HG03571 (cell line): ENCODE measurements at regions not wholly inside any gene's neighbourhood (a gene's known extent, or its start where the extent isn't known, plus 50 kb on each side); places are given as distances from the start of the nearest gene placed in this dataset.

Experiments
- ATAC-seq: cut with Tn5 transposase; IDR thresholded peaks from one replicate; pipeline ENCODE4 v1.9.1; 2021; ENCODE audit not compliant: unreplicated experiment

- ATAC-seq: no peak
Measured at GRCh38 chr18:30106356-30106755, 936.2 kb downstream of the DSC3 start.

DNA sequence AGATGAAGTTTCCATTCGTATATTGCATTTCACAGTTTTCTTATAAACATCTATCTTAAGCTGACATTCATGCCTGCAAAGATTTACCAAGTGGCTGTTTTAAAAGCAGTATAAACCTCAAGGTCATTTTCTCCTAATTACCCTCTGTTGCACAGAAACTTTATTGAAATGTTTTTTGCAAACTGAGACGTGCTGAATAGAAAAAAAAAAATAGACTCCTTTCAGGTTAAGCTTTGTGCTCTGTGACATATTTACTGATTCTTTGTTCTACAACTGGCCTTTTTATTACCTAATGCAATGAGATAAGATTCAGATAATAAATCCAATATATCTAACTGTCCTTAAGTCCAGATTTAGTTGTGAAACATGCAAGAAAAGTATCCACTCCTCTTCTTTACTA is 938.7 kb downstream of the DSC3 start:
- no peak for ATAC-seq

- no peak for ATAC-seq
Measured at GRCh38 chr18:30096796-30097195, 945.7 kb downstream of the DSC3 start.

- no peak for ATAC-seq
Measured at GRCh38 chr18:30094556-30094955, 948.0 kb downstream of the DSC3 start.

DNA sequence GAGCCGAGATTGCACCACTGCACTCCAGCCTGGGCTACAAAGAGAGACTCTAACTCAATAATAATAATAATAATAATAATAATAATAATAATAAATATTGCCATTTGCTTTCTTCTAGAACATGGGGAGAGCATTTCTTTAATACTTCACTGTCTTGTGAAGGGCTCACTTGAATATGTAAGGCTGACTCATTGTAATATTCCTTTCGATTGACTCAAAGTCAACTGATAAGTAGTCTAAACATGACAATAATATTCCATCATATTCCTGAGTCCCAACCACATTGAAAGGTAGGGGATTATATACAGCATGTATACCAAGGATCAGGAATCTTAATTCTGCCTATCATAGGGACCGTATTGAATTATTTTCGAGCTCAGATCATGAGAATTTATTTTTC is 949.2 kb downstream of the DSC3 start:
- no peak for ATAC-seq

- ATAC-seq: no peak
Measured at GRCh38 chr18:30088238-30089015, 954.1 kb downstream of the DSC3 start.

GRCh38 chr18:30086351-30086750 is 956.2 kb downstream of the DSC3 start:
- ATAC-seq: no peak

DNA sequence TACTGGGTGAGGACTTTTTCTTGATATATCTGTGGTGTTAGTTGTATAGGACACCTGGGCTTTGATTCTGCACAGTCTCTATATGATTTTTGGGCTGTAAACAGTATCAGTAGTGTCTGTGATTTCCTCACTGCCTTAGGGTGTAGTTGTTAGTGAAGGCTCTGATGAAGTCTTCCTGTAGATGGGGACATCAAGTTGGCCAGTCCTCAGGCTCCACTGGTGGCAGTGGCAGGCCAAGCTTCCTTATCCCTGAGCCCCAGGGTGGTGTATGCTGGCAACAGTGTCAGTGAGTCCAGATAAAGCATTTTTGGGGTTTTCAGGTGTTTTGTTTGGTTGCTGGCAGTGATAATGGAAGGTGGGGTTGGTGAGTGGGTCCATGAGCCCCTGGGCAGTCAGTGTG is 961.4 kb downstream of the DSC3 start:
- ATAC-seq: no peak

DNA sequence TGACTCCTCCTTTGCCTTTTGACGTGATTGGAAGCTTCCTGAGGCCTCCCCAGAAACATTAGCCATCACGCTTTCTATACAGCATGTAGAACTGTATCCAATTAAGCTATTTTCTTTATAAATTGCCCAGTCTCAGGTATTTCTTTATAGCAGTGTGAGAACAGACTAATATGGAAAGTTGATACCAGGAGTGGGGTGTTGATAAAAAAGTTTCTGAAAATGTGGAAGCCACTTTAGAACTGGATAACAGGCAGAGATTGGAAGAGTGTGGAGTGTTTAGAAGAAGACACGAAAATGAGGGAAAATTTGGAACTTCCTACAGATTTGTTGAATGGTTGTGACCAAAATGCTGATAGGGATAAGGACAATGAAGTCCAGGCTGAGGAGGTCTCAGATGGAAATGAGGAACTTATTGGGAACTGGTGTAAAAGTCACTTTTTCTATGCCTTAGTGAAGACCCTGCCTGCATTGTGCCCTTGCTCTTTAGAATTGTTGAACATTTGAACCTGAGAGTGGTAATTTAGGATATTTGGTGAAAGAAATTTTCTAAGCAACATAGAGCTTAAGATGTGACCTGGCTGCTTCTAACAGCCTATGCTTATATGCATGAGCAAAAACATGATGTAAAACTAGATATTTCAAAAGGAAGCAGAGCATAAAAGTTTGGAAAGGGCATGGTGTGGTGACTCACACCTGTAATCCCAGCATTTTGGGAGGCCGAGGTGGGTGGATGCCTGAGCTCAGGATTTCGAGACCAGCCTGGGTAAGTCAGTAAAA is 969.7 kb downstream of the DSC3 start:
- ATAC-seq: no peak

GRCh38 chr18:30066288-30066687 is 976.3 kb downstream of the DSC3 start:
- no peak for ATAC-seq

DNA sequence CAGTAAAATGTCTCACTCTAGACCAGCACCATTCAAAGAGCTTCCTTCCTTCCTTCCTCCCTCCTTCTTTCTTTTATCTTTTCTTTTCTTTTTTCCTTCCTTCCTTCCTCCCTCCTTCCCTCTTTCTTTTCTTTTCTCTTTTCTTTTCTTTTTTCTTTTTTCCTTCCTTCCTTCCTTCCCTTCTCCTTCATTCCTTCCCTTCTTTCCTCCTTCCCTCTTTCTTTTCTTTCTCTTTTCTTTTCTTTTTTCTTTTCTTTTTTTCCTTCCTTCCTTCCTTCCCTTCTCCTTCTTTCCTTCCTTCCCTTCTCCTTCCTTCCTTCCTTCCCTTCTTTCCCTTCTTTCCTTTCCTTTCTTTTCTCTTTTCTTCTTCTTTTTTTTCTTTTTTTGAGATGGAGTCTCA is 985.1 kb downstream of the DSC3 start:
- no peak for ATAC-seq

DNA sequence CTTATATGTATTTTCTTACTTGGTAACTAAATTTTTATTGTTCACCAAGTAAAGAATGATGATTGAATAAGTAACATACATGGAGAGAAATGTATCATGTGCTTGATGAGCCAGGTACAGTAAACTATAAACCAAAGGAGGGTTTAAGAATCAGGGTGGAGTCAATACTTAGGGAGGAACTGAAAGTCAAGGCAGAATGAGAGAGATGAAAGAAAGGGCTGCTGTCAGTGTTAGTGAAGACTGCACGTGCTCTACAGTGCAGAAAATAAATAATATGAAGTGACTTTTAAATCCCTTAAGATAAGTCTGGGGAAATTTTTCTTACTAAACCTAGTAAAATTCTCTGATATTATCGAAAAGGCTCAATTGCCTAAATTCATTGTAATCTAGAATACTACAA is 986.0 kb downstream of the DSC3 start:
- no peak for ATAC-seq

GRCh38 chr18:30044496-30044895 is 998.0 kb downstream of the DSC3 start:
- no peak for ATAC-seq

DNA sequence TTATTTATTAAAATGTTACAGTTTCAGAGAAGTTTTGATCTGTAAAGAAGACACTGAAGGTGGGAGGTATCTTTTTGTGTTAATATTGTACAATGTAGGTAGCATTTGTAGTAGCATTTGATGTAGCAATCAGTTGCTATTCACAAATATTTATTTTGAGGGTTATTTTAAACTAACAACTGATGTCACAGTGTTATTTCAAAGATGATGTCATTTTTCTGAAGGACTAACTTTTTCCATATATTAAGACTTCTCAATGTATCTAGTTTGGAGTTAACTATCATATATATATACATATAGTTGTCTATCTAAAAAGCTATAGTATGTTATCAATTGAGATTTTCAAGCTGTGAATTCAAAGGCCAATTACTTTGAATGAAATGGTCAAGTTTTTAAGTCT is 1003.3 kb downstream of the DSC3 start:
- no peak for ATAC-seq

- no peak for ATAC-seq
Measured at GRCh38 chr18:30034818-30035217, 1007.7 kb downstream of the DSC3 start.

DNA sequence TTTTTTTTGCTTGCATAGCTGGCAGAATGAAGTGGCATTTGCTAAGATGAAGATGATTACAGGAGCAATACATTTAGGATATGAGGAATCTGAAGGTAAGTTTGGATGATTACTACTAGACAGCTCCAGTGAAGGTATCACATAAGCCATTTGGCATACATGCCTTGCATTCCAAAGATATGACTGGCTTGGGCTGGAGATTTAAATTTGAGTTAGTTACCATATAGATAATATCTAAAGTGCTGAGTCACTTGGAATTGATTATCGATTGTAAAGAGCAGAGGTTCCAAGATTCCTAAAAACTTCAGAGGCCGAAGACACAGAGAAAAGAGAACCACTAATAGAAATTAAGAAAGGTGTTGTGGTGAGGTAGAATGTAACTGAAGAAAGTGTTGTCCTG is 1026.4 kb downstream of the DSC3 start:
- ATAC-seq: no peak

- ATAC-seq: no peak
Measured at GRCh38 chr18:30004965-30005364, 1037.6 kb downstream of the DSC3 start.

- ATAC-seq: no peak
Measured at GRCh38 chr18:29982218-29982617, 1060.3 kb downstream of the DSC3 start.

DNA sequence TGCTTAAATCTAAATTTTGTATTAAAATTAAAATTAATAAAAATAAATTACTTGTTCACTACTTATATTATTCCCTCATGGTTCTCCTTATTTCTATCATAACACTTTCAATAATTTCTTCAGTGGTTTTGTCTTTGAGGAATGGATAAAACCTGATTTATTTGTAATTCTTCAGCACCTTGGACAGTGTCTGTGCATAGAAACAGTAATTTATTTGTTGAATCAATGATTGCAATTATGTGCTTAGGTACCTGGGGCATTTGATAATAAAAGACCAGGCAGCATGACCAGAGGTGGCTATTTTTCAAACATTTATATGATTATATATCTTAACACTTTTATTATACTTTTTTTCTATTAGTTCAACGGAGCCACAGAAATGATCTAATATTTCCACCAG is 1062.7 kb downstream of the DSC3 start:
- no peak for ATAC-seq

GRCh38 chr18:29969876-29970275 is 1072.7 kb downstream of the DSC3 start:
- ATAC-seq: no peak

GRCh38 chr18:29962579-29962978 is 1080.0 kb downstream of the DSC3 start:
- ATAC-seq: no peak

GRCh38 chr18:29960539-29960938 is 1082.0 kb downstream of the DSC3 start:
- ATAC-seq: no peak

GRCh38 chr18:29930231-29930630 is 1112.3 kb downstream of the DSC3 start:
- ATAC-seq: no peak
